Fibroblast of mammary gland (primary cell): ENCODE measurements at regions not wholly inside any gene's neighbourhood (a gene's known extent, or its start where the extent isn't known, plus 50 kb on each side); places are given as distances from the start of the nearest gene placed in this dataset.

Experiments
- DNase-seq: peaks from one replicate; pipeline ENCODE4 v3.0.0-alpha.2; 2010; ENCODE audit warnings: low read depth
- H3K4me3 ChIP-seq: 2 replicates; pipeline ENCODE4 v1.5.1; 2011; ENCODE audit warnings: low read depth, mild to moderate bottlenecking, low read length, moderate library complexity; ENCODE audit not compliant: control insufficient read depth
- CTCF ChIP-seq: conservative IDR thresholded peaks from 2 replicates; pipeline ENCODE4 v1.5.1; 2011; ENCODE audit warnings: low read depth, low read length, inconsistent platforms; ENCODE audit not compliant: control insufficient read depth, insufficient read depth

- TF ChIP-seq CTCF = no peak
- no peak for DNase-seq
- H3K4me3 ChIP-seq = no peak overlapping the region
Observed at GRCh38 chr10:130747946-130748345, 563.6 kb downstream of the TCERG1L start.

GRCh38 chr10:130748409-130749057, 563.0 kb downstream of the TCERG1L start:
- H3K4me3 ChIP-seq = no peak overlapping the region
- no peak for TF ChIP-seq CTCF
- DNase-seq = no peak

GRCh38 chr10:130749911-130750310, 561.6 kb downstream of the TCERG1L start:
- DNase-seq = no peak
- TF ChIP-seq CTCF = no peak
- no peak overlapping the region for H3K4me3 ChIP-seq

GRCh38 chr10:130750441-130750840, 561.1 kb downstream of the TCERG1L start:
- TF ChIP-seq CTCF = no peak
- no peak overlapping the region for H3K4me3 ChIP-seq
- DNase-seq = no peak

- no peak overlapping the region for H3K4me3 ChIP-seq
- DNase-seq = no peak
- TF ChIP-seq CTCF = no peak
Observed at GRCh38 chr10:130751106-130751840, 560.2 kb downstream of the TCERG1L start.

GRCh38 chr10:130751851-130752250, 559.7 kb downstream of the TCERG1L start:
- H3K4me3 ChIP-seq = no peak overlapping the region
- TF ChIP-seq CTCF = no peak
- DNase-seq = no peak
